CD4-positive, alpha-beta memory T cell (primary cell): ENCODE measurements at regions not wholly inside any gene's neighbourhood (a gene's known extent, or its start where the extent isn't known, plus 50 kb on each side); places are given as distances from the start of the nearest gene placed in this dataset.

ENCODE experiments used
- CTCF ChIA-PET: fragments of 350-600 bp; sonication (Branson Sonifier 250); formaldehyde crosslinking; loops from one replicate; lab custom pipeline; 2021; ENCODE audit warnings: inconsistent platforms; ENCODE audit not compliant: partially characterized antibody; lab: Charles Lee
- POLR2A ChIA-PET: fragments of 350-600 bp; sonication (Branson Sonifier 250); formaldehyde crosslinking; loops from one replicate; lab custom pipeline; 2021; ENCODE audit not compliant: partially characterized antibody; lab: Charles Lee
- DNase-seq, 5 donors: peaks; one replicate each; pipeline versions ENCODE4 v3.0.0 to v3.0.0-alpha.2; 2020 to 2022; ENCODE audit warnings: mixed read lengths in 1 of 5
- H3K27ac ChIP-seq: one replicate; pipeline ENCODE4 v1.7.0; 2013; ENCODE audit warnings: low read depth, low read length
- H3K27me3 ChIP-seq: 2 replicates; pipeline ENCODE4 v1.7.0; 2013; ENCODE audit warnings: mild to moderate bottlenecking, low read length, moderate library complexity; ENCODE audit not compliant: insufficient read depth
- H3K36me3 ChIP-seq: 2 replicates; pipeline ENCODE4 v1.7.0; 2013; ENCODE audit warnings: mild to moderate bottlenecking, low read length, moderate library complexity; ENCODE audit not compliant: insufficient read depth
- H3K4me1 ChIP-seq: 2 replicates; pipeline ENCODE4 v1.7.0; 2013; ENCODE audit warnings: mild to moderate bottlenecking, low read length, moderate library complexity; ENCODE audit not compliant: insufficient read depth
- H3K4me3 ChIP-seq, 2 donors: one replicate each; pipeline ENCODE4 v1.7.0; 2013; ENCODE audit warnings: low read length in 2 of 2, mild to moderate bottlenecking in 1 of 2
- H3K9me3 ChIP-seq, 2 donors: one replicate each; pipeline ENCODE4 v1.7.0; 2013; ENCODE audit warnings: low read length in 2 of 2, control low read depth in 1 of 2; ENCODE audit not compliant: control insufficient read depth in 1 of 2
- H3K27ac Mint-ChIP-seq, 7 donors: one replicate each; pipeline ENCODE4 v1.8.0; 2020 to 2021; ENCODE audit warnings: mixed read lengths in 7 of 7, mild to moderate bottlenecking in 6 of 7, inconsistent platforms in 3 of 7, moderate library complexity in 3 of 7
- H3K27me3 Mint-ChIP-seq, 2 donors: one replicate each; pipeline ENCODE4 v1.8.0; 2020 to 2021; ENCODE audit warnings: mixed read lengths in 2 of 2
- H3K36me3 Mint-ChIP-seq, 2 donors: one replicate each; pipeline ENCODE4 v1.8.0; 2020 to 2021; ENCODE audit warnings: mixed read lengths in 2 of 2, inconsistent platforms in 1 of 2, mild to moderate bottlenecking in 1 of 2
- H3K4me1 Mint-ChIP-seq, 4 donors: one replicate each; pipeline ENCODE4 v1.8.0; 2020 to 2021; ENCODE audit warnings: mixed read lengths in 4 of 4, mild to moderate bottlenecking in 1 of 4
- H3K4me3 Mint-ChIP-seq, 8 donors: one replicate each; pipeline ENCODE4 v1.8.0; 2020 to 2021; ENCODE audit warnings: mixed read lengths in 8 of 8, mild to moderate bottlenecking in 7 of 8, moderate library complexity in 6 of 8, inconsistent platforms in 3 of 8
- H3K9me3 Mint-ChIP-seq, 8 donors: one replicate each; pipeline ENCODE4 v1.8.0; 2020 to 2021; ENCODE audit warnings: mixed read lengths in 8 of 8, mild to moderate bottlenecking in 5 of 8, inconsistent platforms in 3 of 8, moderate library complexity in 1 of 8
- intact Hi-C: fragments of 100-400 bp; cut with micrococcal nuclease; formaldehyde crosslinking; loops from one replicate; pipeline ENCODE4 v1.15.1; 2023

- no peaks in the 10 kb centered on the region for H3K4me1 ChIP-seq
- intact Hi-C loops: no loop called here
- H3K27me3 Mint-ChIP-seq: no peaks in the 10 kb centered on the region
- H3K27ac Mint-ChIP-seq: no peak overlapping the region
- no peaks in the 10 kb centered on the region for H3K36me3 Mint-ChIP-seq
- no peak for DNase-seq
- H3K9me3 ChIP-seq: no peaks in the 10 kb centered on the region
- H3K4me1 Mint-ChIP-seq: no peaks in the 10 kb centered on the region
- H3K27ac ChIP-seq: no peak overlapping the region
- H3K9me3 Mint-ChIP-seq: peaks cover 4 to 37% (median 14%) of the 10 kb centered on the region in 8 donors
- H3K4me3 Mint-ChIP-seq: no peak overlapping the region
- ChIA-PET CTCF (no interaction called here), POLR2A (no interaction called here)
- H3K4me3 ChIP-seq: no peak overlapping the region
- no peaks in the 10 kb centered on the region for H3K27me3 ChIP-seq
- no peaks in the 10 kb centered on the region for H3K36me3 ChIP-seq
Observed at GRCh38 chr7:41524876-41525275, 178.0 kb downstream of the INHBA start.

- H3K4me3 ChIP-seq: no peak overlapping the region
- H3K36me3 Mint-ChIP-seq: no peaks in the 10 kb centered on the region
- no peaks in the 10 kb centered on the region for H3K36me3 ChIP-seq
- no peaks in the 10 kb centered on the region for H3K4me1 Mint-ChIP-seq
- H3K9me3 ChIP-seq: no peaks in the 10 kb centered on the region
- no peak overlapping the region for H3K27ac Mint-ChIP-seq
- no peak overlapping the region for H3K27ac ChIP-seq
- intact Hi-C loops: no loop called here
- H3K4me1 ChIP-seq: no peaks in the 10 kb centered on the region
- no peaks in the 10 kb centered on the region for H3K27me3 ChIP-seq
- H3K9me3 Mint-ChIP-seq: peaks cover 2 to 29% (median 13%) of the 10 kb centered on the region in 8 donors
- no peaks in the 10 kb centered on the region for H3K27me3 Mint-ChIP-seq
- ChIA-PET POLR2A (no interaction called here), CTCF (no interaction called here)
- no peak overlapping the region for H3K4me3 Mint-ChIP-seq
- DNase-seq: no peak
Observed at GRCh38 chr7:41520445-41520844, 182.4 kb downstream of the INHBA start.

GRCh38 chr7:41517771-41518170, 185.1 kb downstream of the INHBA start:
- no peaks in the 10 kb centered on the region for H3K4me1 Mint-ChIP-seq
- no peak for DNase-seq
- H3K27ac ChIP-seq: no peak overlapping the region
- ChIA-PET CTCF (no interaction called here), POLR2A (no interaction called here)
- H3K4me1 ChIP-seq: no peaks in the 10 kb centered on the region
- H3K4me3 ChIP-seq: no peak overlapping the region
- no peaks in the 10 kb centered on the region for H3K36me3 Mint-ChIP-seq
- intact Hi-C loops: no loop called here
- H3K27me3 ChIP-seq: no peaks in the 10 kb centered on the region
- H3K27me3 Mint-ChIP-seq: no peaks in the 10 kb centered on the region
- H3K36me3 ChIP-seq: no peaks in the 10 kb centered on the region
- H3K9me3 Mint-ChIP-seq: peaks cover 0 to 15% (median 4%) of the 10 kb centered on the region in 8 donors
- H3K27ac Mint-ChIP-seq: no peak overlapping the region
- no peak overlapping the region for H3K4me3 Mint-ChIP-seq
- no peaks in the 10 kb centered on the region for H3K9me3 ChIP-seq

GRCh38 chr7:41508755-41509154, 194.1 kb downstream of the INHBA start:
- CTCF ChIA-PET: no interaction called here
- Mint-ChIP-seq H3K27me3 (no peaks in the 10 kb centered on the region), H3K36me3 (no peaks in the 10 kb centered on the region), H3K4me3 (no peak overlapping the region), H3K9me3 (peaks cover 0 to 15% (median 6%) of the 10 kb centered on the region in 8 donors), H3K27ac (no peak overlapping the region), H3K4me1 (no peaks in the 10 kb centered on the region)
- no peak for DNase-seq
- no peaks in the 10 kb centered on the region for H3K36me3 ChIP-seq
- H3K9me3 ChIP-seq: no peaks in the 10 kb centered on the region
- H3K27me3 ChIP-seq: no peaks in the 10 kb centered on the region
- no peak overlapping the region for H3K4me3 ChIP-seq
- intact Hi-C loops: no loop called here
- H3K27ac ChIP-seq: no peak overlapping the region
- H3K4me1 ChIP-seq: no peaks in the 10 kb centered on the region
- POLR2A ChIA-PET: no interaction called here

GRCh38 chr7:41507686-41508268, 195.1 kb downstream of the INHBA start:
- Histone ChIP-seq H3K4me1 (no peaks in the 10 kb centered on the region), H3K36me3 (no peaks in the 10 kb centered on the region), H3K9me3 (no peaks in the 10 kb centered on the region), H3K4me3 (no peak overlapping the region), H3K27me3 (no peaks in the 10 kb centered on the region), H3K27ac (no peak overlapping the region)
- no peak for DNase-seq
- intact Hi-C loops: no loop called here
- Mint-ChIP-seq H3K4me1 (no peaks in the 10 kb centered on the region), H3K4me3 (no peak overlapping the region), H3K9me3 (peaks cover 0 to 15% (median 6%) of the 10 kb centered on the region in 8 donors), H3K36me3 (no peaks in the 10 kb centered on the region), H3K27me3 (no peaks in the 10 kb centered on the region), H3K27ac (no peak overlapping the region)
- ChIA-PET CTCF (no interaction called here), POLR2A (no interaction called here)

GRCh38 chr7:41504214-41504980, 198.5 kb downstream of the INHBA start:
- Mint-ChIP-seq H3K27me3 (no peaks in the 10 kb centered on the region), H3K4me1 (no peaks in the 10 kb centered on the region), H3K9me3 (peaks cover 0 to 14% (median 6%) of the 10 kb centered on the region in 8 donors), H3K36me3 (no peaks in the 10 kb centered on the region), H3K27ac (no peak overlapping the region), H3K4me3 (no peak overlapping the region)
- intact Hi-C loops: no loop called here
- H3K36me3 ChIP-seq: no peaks in the 10 kb centered on the region
- ChIA-PET CTCF (no interaction called here), POLR2A (no interaction called here)
- no peaks in the 10 kb centered on the region for H3K27me3 ChIP-seq
- H3K4me3 ChIP-seq: no peak overlapping the region
- H3K4me1 ChIP-seq: no peaks in the 10 kb centered on the region
- no peaks in the 10 kb centered on the region for H3K9me3 ChIP-seq
- no peak for DNase-seq
- H3K27ac ChIP-seq: no peak overlapping the region

- POLR2A ChIA-PET: no interaction called here
- Mint-ChIP-seq H3K9me3 (peaks cover 0 to 14% (median 6%) of the 10 kb centered on the region in 8 donors), H3K4me1 (no peaks in the 10 kb centered on the region), H3K36me3 (no peaks in the 10 kb centered on the region), H3K27ac (no peak overlapping the region), H3K4me3 (no peak overlapping the region), H3K27me3 (peaks cover 0 to 1% of the 10 kb centered on the region in 2 donors)
- intact Hi-C loops: no loop called here
- H3K4me3 ChIP-seq: no peak overlapping the region
- no peaks in the 10 kb centered on the region for H3K4me1 ChIP-seq
- DNase-seq: no peak
- no peaks in the 10 kb centered on the region for H3K36me3 ChIP-seq
- CTCF ChIA-PET: no interaction called here
- no peaks in the 10 kb centered on the region for H3K27me3 ChIP-seq
- H3K27ac ChIP-seq: no peak overlapping the region
- no peaks in the 10 kb centered on the region for H3K9me3 ChIP-seq
Observed at GRCh38 chr7:41503438-41503837, 199.5 kb downstream of the INHBA start.
